ENCODE measurements at regions not wholly inside any gene's neighbourhood (a gene's known extent, or its start where the extent isn't known, plus 50 kb on each side); places are given as distances from the start of the nearest gene placed in this dataset.

DNA sequence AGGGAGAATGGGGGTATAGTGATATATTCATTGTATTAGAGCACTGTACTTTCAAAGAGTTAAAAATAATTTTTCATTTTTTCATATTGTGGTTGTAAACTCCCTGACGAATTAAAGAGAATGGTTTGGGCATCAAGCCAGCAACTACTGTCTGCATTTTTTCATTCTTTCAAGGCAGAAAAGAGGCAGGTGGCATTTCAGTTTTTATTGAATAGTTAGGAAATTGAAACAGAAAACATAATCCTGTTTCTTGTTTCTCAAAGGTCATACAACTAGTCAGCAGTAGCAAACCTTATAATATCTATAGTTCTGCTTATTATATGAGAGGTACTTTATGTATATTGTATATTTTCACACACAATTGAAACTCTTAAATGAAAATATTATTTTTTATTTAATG, 303.9 kb upstream of the KCND2 start:
- TF ChIP-seq ZNF114 (CRISPR knock-in tag; IDR thresholded peaks at IDR 0.05) (no peak), POLR2AphosphoS5 (IDR thresholded peaks at IDR 0.05; ENCODE audit: low read depth) (no peak), NANOG (IDR thresholded peaks at IDR 0.05; ENCODE audit: borderline replicate concordance) (no peak), JUNB (IDR thresholded peaks at IDR 0.05; ENCODE audit: unreplicated experiment) (no peak), EZH2 (IDR thresholded peaks at IDR 0.05; ENCODE audit: low read depth, unreplicated experiment) (no peak), CREB1 (CRISPR knock-in tag; IDR thresholded peaks at IDR 0.05; ENCODE audit: low read depth) (no peak), STAT1 (IDR thresholded peaks at IDR 0.05; ENCODE audit: unreplicated experiment) (no peak), ZNF331 (CRISPR knock-in tag; IDR thresholded peaks at IDR 0.05; ENCODE audit: low read depth) (no peak), EZH2phosphoT487 (IDR thresholded peaks at IDR 0.05; ENCODE audit: unreplicated experiment) (no peak)
- TF ChIP-seq, protein P1, sequence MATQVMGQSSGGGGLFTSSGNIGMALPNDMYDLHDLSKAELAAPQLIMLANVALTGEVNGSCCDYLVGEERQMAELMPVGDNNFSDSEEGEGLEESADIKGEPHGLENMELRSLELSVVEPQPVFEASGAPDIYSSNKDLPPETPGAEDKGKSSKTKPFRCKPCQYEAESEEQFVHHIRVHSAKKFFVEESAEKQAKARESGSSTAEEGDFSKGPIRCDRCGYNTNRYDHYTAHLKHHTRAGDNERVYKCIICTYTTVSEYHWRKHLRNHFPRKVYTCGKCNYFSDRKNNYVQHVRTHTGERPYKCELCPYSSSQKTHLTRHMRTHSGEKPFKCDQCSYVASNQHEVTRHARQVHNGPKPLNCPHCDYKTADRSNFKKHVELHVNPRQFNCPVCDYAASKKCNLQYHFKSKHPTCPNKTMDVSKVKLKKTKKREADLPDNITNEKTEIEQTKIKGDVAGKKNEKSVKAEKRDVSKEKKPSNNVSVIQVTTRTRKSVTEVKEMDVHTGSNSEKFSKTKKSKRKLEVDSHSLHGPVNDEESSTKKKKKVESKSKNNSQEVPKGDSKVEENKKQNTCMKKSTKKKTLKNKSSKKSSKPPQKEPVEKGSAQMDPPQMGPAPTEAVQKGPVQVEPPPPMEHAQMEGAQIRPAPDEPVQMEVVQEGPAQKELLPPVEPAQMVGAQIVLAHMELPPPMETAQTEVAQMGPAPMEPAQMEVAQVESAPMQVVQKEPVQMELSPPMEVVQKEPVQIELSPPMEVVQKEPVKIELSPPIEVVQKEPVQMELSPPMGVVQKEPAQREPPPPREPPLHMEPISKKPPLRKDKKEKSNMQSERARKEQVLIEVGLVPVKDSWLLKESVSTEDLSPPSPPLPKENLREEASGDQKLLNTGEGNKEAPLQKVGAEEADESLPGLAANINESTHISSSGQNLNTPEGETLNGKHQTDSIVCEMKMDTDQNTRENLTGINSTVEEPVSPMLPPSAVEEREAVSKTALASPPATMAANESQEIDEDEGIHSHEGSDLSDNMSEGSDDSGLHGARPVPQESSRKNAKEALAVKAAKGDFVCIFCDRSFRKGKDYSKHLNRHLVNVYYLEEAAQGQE (IDR thresholded peaks at IDR 0.05; ENCODE audit: unreplicated experiment) = no peak
- TF ChIP-seq, protein P2, sequence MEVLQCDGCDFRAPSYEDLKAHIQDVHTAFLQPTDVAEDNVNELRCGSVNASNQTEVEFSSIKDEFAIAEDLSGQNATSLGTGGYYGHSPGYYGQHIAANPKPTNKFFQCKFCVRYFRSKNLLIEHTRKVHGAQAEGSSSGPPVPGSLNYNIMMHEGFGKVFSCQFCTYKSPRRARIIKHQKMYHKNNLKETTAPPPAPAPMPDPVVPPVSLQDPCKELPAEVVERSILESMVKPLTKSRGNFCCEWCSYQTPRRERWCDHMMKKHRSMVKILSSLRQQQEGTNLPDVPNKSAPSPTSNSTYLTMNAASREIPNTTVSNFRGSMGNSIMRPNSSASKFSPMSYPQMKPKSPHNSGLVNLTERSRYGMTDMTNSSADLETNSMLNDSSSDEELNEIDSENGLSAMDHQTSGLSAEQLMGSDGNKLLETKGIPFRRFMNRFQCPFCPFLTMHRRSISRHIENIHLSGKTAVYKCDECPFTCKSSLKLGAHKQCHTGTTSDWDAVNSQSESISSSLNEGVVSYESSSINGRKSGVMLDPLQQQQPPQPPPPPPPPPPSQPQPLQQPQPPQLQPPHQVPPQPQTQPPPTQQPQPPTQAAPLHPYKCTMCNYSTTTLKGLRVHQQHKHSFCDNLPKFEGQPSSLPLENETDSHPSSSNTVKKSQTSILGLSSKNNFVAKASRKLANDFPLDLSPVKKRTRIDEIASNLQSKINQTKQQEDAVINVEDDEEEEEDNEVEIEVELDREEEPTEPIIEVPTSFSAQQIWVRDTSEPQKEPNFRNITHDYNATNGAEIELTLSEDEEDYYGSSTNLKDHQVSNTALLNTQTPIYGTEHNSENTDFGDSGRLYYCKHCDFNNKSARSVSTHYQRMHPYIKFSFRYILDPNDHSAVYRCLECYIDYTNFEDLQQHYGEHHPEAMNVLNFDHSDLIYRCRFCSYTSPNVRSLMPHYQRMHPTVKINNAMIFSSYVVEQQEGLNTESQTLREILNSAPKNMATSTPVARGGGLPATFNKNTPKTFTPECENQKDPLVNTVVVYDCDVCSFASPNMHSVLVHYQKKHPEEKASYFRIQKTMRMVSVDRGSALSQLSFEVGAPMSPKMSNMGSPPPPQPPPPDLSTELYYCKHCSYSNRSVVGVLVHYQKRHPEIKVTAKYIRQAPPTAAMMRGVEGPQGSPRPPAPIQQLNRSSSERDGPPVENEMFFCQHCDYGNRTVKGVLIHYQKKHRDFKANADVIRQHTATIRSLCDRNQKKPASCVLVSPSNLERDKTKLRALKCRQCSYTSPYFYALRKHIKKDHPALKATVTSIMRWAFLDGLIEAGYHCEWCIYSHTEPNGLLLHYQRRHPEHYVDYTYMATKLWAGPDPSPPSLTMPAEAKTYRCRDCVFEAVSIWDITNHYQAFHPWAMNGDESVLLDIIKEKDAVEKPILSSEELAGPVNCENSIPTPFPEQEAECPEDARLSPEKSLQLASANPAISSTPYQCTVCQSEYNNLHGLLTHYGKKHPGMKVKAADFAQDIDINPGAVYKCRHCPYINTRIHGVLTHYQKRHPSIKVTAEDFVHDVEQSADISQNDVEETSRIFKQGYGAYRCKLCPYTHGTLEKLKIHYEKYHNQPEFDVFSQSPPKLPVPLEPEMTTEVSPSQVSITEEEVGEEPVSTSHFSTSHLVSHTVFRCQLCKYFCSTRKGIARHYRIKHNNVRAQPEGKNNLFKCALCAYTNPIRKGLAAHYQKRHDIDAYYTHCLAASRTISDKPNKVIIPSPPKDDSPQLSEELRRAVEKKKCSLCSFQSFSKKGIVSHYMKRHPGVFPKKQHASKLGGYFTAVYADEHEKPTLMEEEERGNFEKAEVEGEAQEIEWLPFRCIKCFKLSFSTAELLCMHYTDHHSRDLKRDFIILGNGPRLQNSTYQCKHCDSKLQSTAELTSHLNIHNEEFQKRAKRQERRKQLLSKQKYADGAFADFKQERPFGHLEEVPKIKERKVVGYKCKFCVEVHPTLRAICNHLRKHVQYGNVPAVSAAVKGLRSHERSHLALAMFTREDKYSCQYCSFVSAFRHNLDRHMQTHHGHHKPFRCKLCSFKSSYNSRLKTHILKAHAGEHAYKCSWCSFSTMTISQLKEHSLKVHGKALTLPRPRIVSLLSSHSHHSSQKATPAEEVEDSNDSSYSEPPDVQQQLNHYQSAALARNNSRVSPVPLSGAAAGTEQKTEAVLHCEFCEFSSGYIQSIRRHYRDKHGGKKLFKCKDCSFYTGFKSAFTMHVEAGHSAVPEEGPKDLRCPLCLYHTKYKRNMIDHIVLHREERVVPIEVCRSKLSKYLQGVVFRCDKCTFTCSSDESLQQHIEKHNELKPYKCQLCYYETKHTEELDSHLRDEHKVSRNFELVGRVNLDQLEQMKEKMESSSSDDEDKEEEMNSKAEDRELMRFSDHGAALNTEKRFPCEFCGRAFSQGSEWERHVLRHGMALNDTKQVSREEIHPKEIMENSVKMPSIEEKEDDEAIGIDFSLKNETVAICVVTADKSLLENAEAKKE (CRISPR knock-in tag; IDR thresholded peaks at IDR 0.05) = no peak
- TF ChIP-seq, protein P3, sequence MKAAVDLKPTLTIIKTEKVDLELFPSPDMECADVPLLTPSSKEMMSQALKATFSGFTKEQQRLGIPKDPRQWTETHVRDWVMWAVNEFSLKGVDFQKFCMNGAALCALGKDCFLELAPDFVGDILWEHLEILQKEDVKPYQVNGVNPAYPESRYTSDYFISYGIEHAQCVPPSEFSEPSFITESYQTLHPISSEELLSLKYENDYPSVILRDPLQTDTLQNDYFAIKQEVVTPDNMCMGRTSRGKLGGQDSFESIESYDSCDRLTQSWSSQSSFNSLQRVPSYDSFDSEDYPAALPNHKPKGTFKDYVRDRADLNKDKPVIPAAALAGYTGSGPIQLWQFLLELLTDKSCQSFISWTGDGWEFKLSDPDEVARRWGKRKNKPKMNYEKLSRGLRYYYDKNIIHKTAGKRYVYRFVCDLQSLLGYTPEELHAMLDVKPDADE (IDR thresholded peaks at IDR 0.05) = no peak
- TF ChIP-seq, protein P4, sequence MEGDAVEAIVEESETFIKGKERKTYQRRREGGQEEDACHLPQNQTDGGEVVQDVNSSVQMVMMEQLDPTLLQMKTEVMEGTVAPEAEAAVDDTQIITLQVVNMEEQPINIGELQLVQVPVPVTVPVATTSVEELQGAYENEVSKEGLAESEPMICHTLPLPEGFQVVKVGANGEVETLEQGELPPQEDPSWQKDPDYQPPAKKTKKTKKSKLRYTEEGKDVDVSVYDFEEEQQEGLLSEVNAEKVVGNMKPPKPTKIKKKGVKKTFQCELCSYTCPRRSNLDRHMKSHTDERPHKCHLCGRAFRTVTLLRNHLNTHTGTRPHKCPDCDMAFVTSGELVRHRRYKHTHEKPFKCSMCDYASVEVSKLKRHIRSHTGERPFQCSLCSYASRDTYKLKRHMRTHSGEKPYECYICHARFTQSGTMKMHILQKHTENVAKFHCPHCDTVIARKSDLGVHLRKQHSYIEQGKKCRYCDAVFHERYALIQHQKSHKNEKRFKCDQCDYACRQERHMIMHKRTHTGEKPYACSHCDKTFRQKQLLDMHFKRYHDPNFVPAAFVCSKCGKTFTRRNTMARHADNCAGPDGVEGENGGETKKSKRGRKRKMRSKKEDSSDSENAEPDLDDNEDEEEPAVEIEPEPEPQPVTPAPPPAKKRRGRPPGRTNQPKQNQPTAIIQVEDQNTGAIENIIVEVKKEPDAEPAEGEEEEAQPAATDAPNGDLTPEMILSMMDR (conservative IDR thresholded peaks at IDR 0.05; ENCODE audit: low read depth in 2 of 2) = no peak
- H3K4me3 Mint-ChIP-seq = no peak overlapping the region
- peaks cover 17% of the 10 kb centered on the region for H3K4me1 ChIP-seq (ENCODE audit: insufficient read depth)
- no peaks in the 10 kb centered on the region for H3K9me2 ChIP-seq (ENCODE audit: insufficient read depth)
- ATAC-seq (no peak), DNase-seq (ENCODE audit: low spot score) (no peak)
- no peaks in the 10 kb centered on the region for H3K79me2 ChIP-seq (replicated peaks; ENCODE audit: insufficient read depth)
- H3K4me2 ChIP-seq = no peak overlapping the region
- H3K27me3 Mint-ChIP-seq (ENCODE audit: insufficient read depth, low read depth, poor library complexity) = no peaks in the 10 kb centered on the region
- no peak overlapping the region for H3K27ac ChIP-seq (ENCODE audit: low read depth)
- H3K36me3 Mint-ChIP-seq (ENCODE audit: low read depth) = no peaks in the 10 kb centered on the region
- no peaks in the 10 kb centered on the region for H3K36me3 ChIP-seq (ENCODE audit: insufficient read depth)
- no peak overlapping the region for H2AFZ ChIP-seq
- peaks cover 4% of the 10 kb centered on the region; the same call in 2 of the 3 replicates for H3K4me1 Mint-ChIP-seq
- H3K9me3 Mint-ChIP-seq = no peaks in the 10 kb centered on the region
- H3F3A ChIP-seq (replicated peaks; ENCODE audit: low read depth) = no peaks in the 10 kb centered on the region
- no peak overlapping the region for H3K27ac Mint-ChIP-seq
- no peaks in the 10 kb centered on the region for H4K20me1 ChIP-seq (replicated peaks; ENCODE audit: insufficient read depth)
- H3K4me3 ChIP-seq = no peak overlapping the region
- H3K27me3 ChIP-seq (ENCODE audit: insufficient read depth) = no peaks in the 10 kb centered on the region

All from GM23338 (cell line).